PC-3 (cell line): ENCODE measurements at regions not wholly inside any gene's neighbourhood (a gene's known extent, or its start where the extent isn't known, plus 50 kb on each side); places are given as distances from the start of the nearest gene placed in this dataset.

Experiments used
- ATAC-seq: fragments of 200-7000 bp; cut with Tn5 transposase; 2 replicates; pipeline ENCODE4 v1.9.1; 2020; ENCODE audit warnings: mild to moderate bottlenecking, moderate library complexity
- BruUV-seq: library from RNA; stranded (reverse); fragments of 400-500 nt; replicated peaks from 2 replicates; lab custom pipeline; 2021; lab: Mats Ljungman, UMichigan
- CTCF ChIA-PET: fragments of 300-600 bp; sonication (Branson Sonifier 250); formaldehyde crosslinking; loops from one replicate; lab custom pipeline; 2022; ENCODE audit warnings: antibody characterized with exemption; lab: Charles Lee
- POLR2A ChIA-PET: fragments of 300-600 bp; sonication (Branson Sonifier 250); formaldehyde crosslinking; loops from one replicate; lab custom pipeline; 2022; ENCODE audit warnings: antibody characterized with exemption; ENCODE audit not compliant: unreplicated experiment; lab: Charles Lee
- DNase-seq: peaks from one replicate; pipeline ENCODE4 v3.0.0-alpha.2; 2015
- H2AFZ ChIP-seq: fragments of 300-600 bp; sonication (generic); 2 replicates; pipeline ENCODE4 v1.6.0; 2016; ENCODE audit warnings: antibody characterized with exemption, low read length
- H3F3A ChIP-seq: fragments of 300-600 bp; sonication (generic); one replicate; pipeline ENCODE4 v1.6.0; 2017; ENCODE audit warnings: antibody characterized with exemption, low read length, control low read depth, mild to moderate bottlenecking; ENCODE audit not compliant: unreplicated experiment
- H3K27ac ChIP-seq: fragments of 300-600 bp; sonication (generic); 2 replicates; pipeline ENCODE4 v1.5.1; 2016; ENCODE audit warnings: mild to moderate bottlenecking, low read length
- H3K27me3 ChIP-seq: fragments of 300-600 bp; sonication (generic); 2 replicates; pipeline ENCODE4 v1.6.1; 2016; ENCODE audit warnings: low read length, mixed read lengths
- H3K36me3 ChIP-seq: fragments of 300-600 bp; sonication (generic); 2 replicates; pipeline ENCODE4 v1.6.1; 2016; ENCODE audit warnings: low read depth, mixed run types, low read length, mixed read lengths
- H3K4me1 ChIP-seq: fragments of 300-600 bp; sonication (generic); 2 replicates; pipeline ENCODE4 v1.5.1; 2016; ENCODE audit warnings: low read length; ENCODE audit not compliant: insufficient read depth
- H3K4me2 ChIP-seq: fragments of 300-600 bp; sonication (generic); 2 replicates; pipeline ENCODE4 v1.6.0; 2016; ENCODE audit warnings: low read length
- H3K4me3 ChIP-seq: fragments of 300-600 bp; sonication (generic); 2 replicates; pipeline ENCODE4 v1.5.1; 2016; ENCODE audit warnings: mild to moderate bottlenecking, low read length, mixed read lengths
- H3K79me2 ChIP-seq: fragments of 300-600 bp; sonication (generic); 2 replicates; pipeline ENCODE4 v1.6.1; 2017; ENCODE audit warnings: low read length, mixed read lengths
- H3K9ac ChIP-seq: fragments of 300-600 bp; sonication (generic); 2 replicates; pipeline ENCODE4 v1.6.0; 2016; ENCODE audit warnings: mild to moderate bottlenecking, low read length
- H3K9me2 ChIP-seq: fragments of 300-600 bp; sonication (generic); replicated peaks from 2 replicates; pipeline ENCODE4 v1.6.1; 2016; ENCODE audit warnings: mixed run types, low read length, mixed read lengths
- H3K9me3 ChIP-seq: fragments of 300-600 bp; sonication (generic); 2 replicates; pipeline ENCODE4 v1.6.1; 2016; ENCODE audit warnings: low read length, mixed read lengths
- H4K20me1 ChIP-seq: fragments of 300-600 bp; sonication (generic); 2 replicates; pipeline ENCODE4 v1.6.1; 2016; ENCODE audit warnings: low read length, mixed read lengths
- CTCF ChIP-seq: fragments of 300-600 bp; sonication (generic); conservative IDR thresholded peaks from 2 replicates; pipeline ENCODE4 v1.5.1; 2017; ENCODE audit warnings: antibody characterized with exemption, low read depth, mild to moderate bottlenecking, low read length
- EZH2 ChIP-seq: fragments of 300-600 bp; sonication (generic); IDR thresholded peaks from one replicate; pipeline ENCODE4 v1.6.1; 2017; ENCODE audit warnings: antibody characterized with exemption, mild to moderate bottlenecking, low read length; ENCODE audit not compliant: unreplicated experiment
- EZH2phosphoT487 ChIP-seq: fragments of 300-600 bp; sonication (generic); IDR thresholded peaks from 2 replicates; pipeline ENCODE4 v1.6.1; 2018; ENCODE audit warnings: mild to moderate bottlenecking, antibody characterized with exemption, low read length, borderline replicate concordance
- intact Hi-C: fragments of 100-400 bp; cut with micrococcal nuclease; formaldehyde crosslinking; loops from 2 replicates; pipeline ENCODE4 v1.9.0; 2023

DNA sequence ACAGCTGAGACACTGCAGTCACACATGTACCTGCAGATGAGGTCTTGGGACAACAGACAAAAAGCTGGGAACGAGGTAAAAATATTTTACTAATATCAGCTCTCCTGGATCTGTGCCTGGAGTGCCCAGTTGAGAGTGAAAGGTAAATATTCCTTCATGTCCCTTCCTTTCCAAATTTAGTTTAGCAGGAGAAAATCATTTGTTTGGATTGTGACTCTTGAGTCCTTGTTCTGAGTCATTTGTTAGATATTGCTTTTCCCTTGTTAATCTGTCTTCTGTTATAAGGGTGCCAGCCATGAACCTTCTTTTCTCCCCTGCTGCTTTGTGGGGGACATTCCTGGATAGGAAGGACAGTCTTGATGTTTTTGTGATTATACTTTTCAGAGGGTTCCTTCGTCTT, 329.2 kb downstream of the DSC3 start:
- ChIA-PET CTCF (interaction anchor here (0.6 to 0.8 kb wide), 2 partner anchors 35 to 177 kb away, joined by 3 read pairs; no protein-coding TSS in a partner anchor), POLR2A (interaction anchor here (0.6 kb wide), 1 partner anchor 309 kb away, joined by 5 read pairs; no protein-coding TSS in a partner anchor)
- no peaks in the 10 kb centered on the region for H3K27me3 ChIP-seq
- H3K36me3 ChIP-seq, result no peaks in the 10 kb centered on the region
- H2AFZ ChIP-seq, result no peak overlapping the region
- DNase-seq (peak; percentile 68), ATAC-seq (peak; percentile 93)
- intact Hi-C loops, result loop anchor here (10.0 kb wide), 1 partner anchor 138 kb away; no protein-coding TSS in a partner anchor
- no peaks in the 10 kb centered on the region for H3K79me2 ChIP-seq
- H3K4me3 ChIP-seq, result no peak overlapping the region
- H4K20me1 ChIP-seq, result no peaks in the 10 kb centered on the region
- H3K9me2 ChIP-seq, result no peaks in the 10 kb centered on the region
- H3F3A ChIP-seq, result no peaks in the 10 kb centered on the region
- no TSS peak for BruUV-seq
- TF ChIP-seq CTCF (no peak), EZH2phosphoT487 (no peak), EZH2 (no peak)
- peaks cover 12% of the 10 kb centered on the region for H3K4me1 ChIP-seq
- peak overlapping the region; percentile 64 for H3K4me2 ChIP-seq
- H3K9ac ChIP-seq, result no peak overlapping the region
- H3K9me3 ChIP-seq, result no peaks in the 10 kb centered on the region
- H3K27ac ChIP-seq, result no peak overlapping the region

DNA sequence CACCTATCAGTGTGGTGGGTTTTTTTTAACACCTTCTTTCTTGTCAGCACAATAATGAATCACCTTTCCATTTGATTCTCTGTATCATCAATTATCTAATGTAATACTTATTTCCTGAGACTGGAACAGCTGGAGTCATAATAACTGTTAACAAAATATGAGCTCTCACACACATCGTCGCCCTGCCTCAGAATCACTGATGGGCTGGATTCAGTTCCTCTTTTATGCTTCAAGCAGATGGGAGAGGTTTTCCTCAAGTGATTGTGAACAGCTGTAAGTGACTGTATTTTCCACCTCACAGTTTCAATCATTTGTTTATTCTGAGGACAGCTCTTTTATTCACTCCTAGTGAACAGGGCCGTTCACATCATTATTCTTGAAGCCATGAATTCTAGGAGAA, 330.2 kb downstream of the DSC3 start:
- H3K27ac ChIP-seq, result no peak overlapping the region
- no peak overlapping the region for H3K4me2 ChIP-seq
- H3K4me3 ChIP-seq, result no peak overlapping the region
- H3K9me2 ChIP-seq, result no peaks in the 10 kb centered on the region
- POLR2A ChIA-PET, result interaction anchor here (0.6 kb wide), 1 partner anchor 310 kb away, joined by 5 read pairs; no protein-coding TSS in a partner anchor
- H3K9ac ChIP-seq, result no peak overlapping the region
- no peak overlapping the region for H2AFZ ChIP-seq
- no TSS peak for BruUV-seq
- H3K27me3 ChIP-seq, result no peaks in the 10 kb centered on the region
- DNase-seq (no peak), ATAC-seq (no peak)
- intact Hi-C loops, result loop anchor here (10.0 kb wide), 1 partner anchor 138 kb away; no protein-coding TSS in a partner anchor
- H3K4me1 ChIP-seq, result peaks cover 12% of the 10 kb centered on the region
- H3K79me2 ChIP-seq, result no peaks in the 10 kb centered on the region
- no peaks in the 10 kb centered on the region for H4K20me1 ChIP-seq
- H3K9me3 ChIP-seq, result no peaks in the 10 kb centered on the region
- CTCF ChIA-PET, result interaction anchor here (0.8 kb wide), 1 partner anchor 177 kb away, joined by 3 read pairs; no protein-coding TSS in a partner anchor
- TF ChIP-seq CTCF, result no peak
- TF ChIP-seq EZH2phosphoT487, result no peak
- no peak for TF ChIP-seq EZH2
- H3K36me3 ChIP-seq, result no peaks in the 10 kb centered on the region
- no peaks in the 10 kb centered on the region for H3F3A ChIP-seq

DNA sequence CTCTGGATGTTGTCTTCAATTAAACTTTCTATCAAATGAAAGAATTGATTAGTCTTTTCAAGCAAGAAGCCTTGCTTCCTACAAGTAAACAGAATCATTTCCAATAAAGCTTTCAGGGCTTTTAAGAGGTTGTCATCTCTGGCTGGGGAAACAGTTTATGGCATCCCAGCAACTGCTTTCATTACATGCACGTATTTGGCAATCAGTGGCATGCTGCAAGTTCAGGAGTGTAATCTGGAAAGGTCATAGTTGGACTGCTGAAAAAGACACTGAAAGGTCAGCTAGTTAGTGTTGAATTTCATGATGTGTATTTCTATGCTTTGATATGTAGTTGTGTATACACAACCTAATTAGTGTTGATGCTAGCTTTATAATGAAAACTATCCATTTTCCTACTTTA, 332.9 kb downstream of the DSC3 start:
- Histone ChIP-seq H3K27ac (no peak overlapping the region), H3F3A (no peaks in the 10 kb centered on the region), H3K4me2 (no peak overlapping the region), H3K9me3 (no peaks in the 10 kb centered on the region), H3K79me2 (no peaks in the 10 kb centered on the region), H3K4me1 (peaks cover 12% of the 10 kb centered on the region), H3K9me2 (no peaks in the 10 kb centered on the region), H3K4me3 (no peak overlapping the region), H3K36me3 (no peaks in the 10 kb centered on the region), H4K20me1 (no peaks in the 10 kb centered on the region), H3K27me3 (no peaks in the 10 kb centered on the region), H3K9ac (no peak overlapping the region), H2AFZ (no peak overlapping the region)
- POLR2A ChIA-PET, result interaction anchor here (0.6 kb wide), 1 partner anchor 211 kb away, joined by 5 read pairs; no protein-coding TSS in a partner anchor
- CTCF ChIA-PET, result interaction anchor here (0.7 kb wide), 1 partner anchor 184 kb away, joined by 3 read pairs; no protein-coding TSS in a partner anchor
- BruUV-seq, result no TSS peak
- DNase-seq (no peak), ATAC-seq (no peak)
- TF ChIP-seq EZH2phosphoT487 (no peak), EZH2 (no peak), CTCF (no peak)
- intact Hi-C loops, result no loop called here
